ENCODE measurements at regions not wholly inside any gene's neighbourhood (a gene's known extent, or its start where the extent isn't known, plus 50 kb on each side); places are given as distances from the start of the nearest gene placed in this dataset.

GRCh38 chr3:74523811-74524210 lies 90.6 kb downstream of the CNTN3 start:
- TF ChIP-seq, protein P1, sequence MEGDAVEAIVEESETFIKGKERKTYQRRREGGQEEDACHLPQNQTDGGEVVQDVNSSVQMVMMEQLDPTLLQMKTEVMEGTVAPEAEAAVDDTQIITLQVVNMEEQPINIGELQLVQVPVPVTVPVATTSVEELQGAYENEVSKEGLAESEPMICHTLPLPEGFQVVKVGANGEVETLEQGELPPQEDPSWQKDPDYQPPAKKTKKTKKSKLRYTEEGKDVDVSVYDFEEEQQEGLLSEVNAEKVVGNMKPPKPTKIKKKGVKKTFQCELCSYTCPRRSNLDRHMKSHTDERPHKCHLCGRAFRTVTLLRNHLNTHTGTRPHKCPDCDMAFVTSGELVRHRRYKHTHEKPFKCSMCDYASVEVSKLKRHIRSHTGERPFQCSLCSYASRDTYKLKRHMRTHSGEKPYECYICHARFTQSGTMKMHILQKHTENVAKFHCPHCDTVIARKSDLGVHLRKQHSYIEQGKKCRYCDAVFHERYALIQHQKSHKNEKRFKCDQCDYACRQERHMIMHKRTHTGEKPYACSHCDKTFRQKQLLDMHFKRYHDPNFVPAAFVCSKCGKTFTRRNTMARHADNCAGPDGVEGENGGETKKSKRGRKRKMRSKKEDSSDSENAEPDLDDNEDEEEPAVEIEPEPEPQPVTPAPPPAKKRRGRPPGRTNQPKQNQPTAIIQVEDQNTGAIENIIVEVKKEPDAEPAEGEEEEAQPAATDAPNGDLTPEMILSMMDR (IDR thresholded peaks at IDR 0.05; ENCODE audit: low read length), result no peak
- no peak for TF ChIP-seq EZH2 (IDR thresholded peaks at IDR 0.05; ENCODE audit: borderline replicate concordance, low read length)
